H1 (cell line): ENCODE measurements at regions not wholly inside any gene's neighbourhood (a gene's known extent, or its start where the extent isn't known, plus 50 kb on each side); places are given as distances from the start of the nearest gene placed in this dataset.

Source experiments
- CTCF ChIA-PET: fragments of 300-600 bp; sonication (Branson Sonifier 250); formaldehyde crosslinking; loops from one replicate; lab custom pipeline; 2021; ENCODE audit not compliant: partially characterized antibody; lab: Charles Lee
- POLR2A ChIA-PET: fragments of 300-600 bp; sonication (Branson Sonifier 250); formaldehyde crosslinking; loops from one replicate; lab custom pipeline; 2021; ENCODE audit warnings: inconsistent platforms; ENCODE audit not compliant: partially characterized antibody; lab: Charles Lee
- DNase-seq, 2 experiments: peaks; one replicate each; pipeline versions ENCODE4 v3.0.0 to v3.0.0-alpha.2; 2010 to 2022; ENCODE audit warnings: low spot score in 2 of 2, low read depth in 1 of 2, mixed read lengths in 1 of 2
- FAIRE-seq: peaks from 2 replicates; lab custom pipeline; 2011; peaks lifted over from hg19 to GRCh38; lab: Jason Lieb, UNC
- H2AFZ ChIP-seq: 2 replicates; pipeline ENCODE4 v1.8.1; 2012; ENCODE audit warnings: low read length, inconsistent platforms
- H2AK5ac ChIP-seq: 2 replicates; pipeline ENCODE4 v1.6.1; 2013; ENCODE audit warnings: low read depth, low read length
- H2BK120ac ChIP-seq: replicated peaks from 2 replicates; pipeline ENCODE3; 2013; ENCODE audit warnings: low read depth, low read length, inconsistent platforms
- H2BK12ac ChIP-seq: 2 replicates; pipeline ENCODE4 v1.6.1; 2013; ENCODE audit warnings: low read depth, low read length
- H2BK15ac ChIP-seq: 2 replicates; pipeline ENCODE4 v1.6.1; 2013; ENCODE audit warnings: low read length
- H2BK20ac ChIP-seq: 2 replicates; pipeline ENCODE4 v1.6.1; 2013; ENCODE audit warnings: low read length
- H2BK5ac ChIP-seq: 2 replicates; pipeline ENCODE4 v1.6.1; 2013; ENCODE audit warnings: low read depth, low read length
- H3K14ac ChIP-seq: 2 replicates; pipeline ENCODE4 v1.6.1; 2013; ENCODE audit warnings: inconsistent platforms; ENCODE audit not compliant: insufficient read length
- H3K18ac ChIP-seq: 2 replicates; pipeline ENCODE4 v1.6.1; 2013; ENCODE audit warnings: low read length; ENCODE audit errors: extremely low read depth
- H3K23ac ChIP-seq: 2 replicates; pipeline ENCODE4 v1.6.1; 2013; ENCODE audit warnings: inconsistent platforms; ENCODE audit not compliant: insufficient read length
- H3K23me2 ChIP-seq: 2 replicates; pipeline ENCODE4 v1.6.1; 2013; ENCODE audit warnings: low read depth, low read length
- H3K27ac ChIP-seq: 2 replicates; pipeline ENCODE4 v1.6.1; 2011; ENCODE audit warnings: low read depth, low read length, inconsistent platforms
- H3K27me3 ChIP-seq, 4 experiments: replicated peaks in 1 of 4; 1 replicate in 1 of 4; 2 replicates in 3 of 4; pipeline versions ENCODE4 v1.6.1 to v1.8.1; 2011 to 2013; ENCODE audit warnings: low read length in 3 of 4, mild to moderate bottlenecking in 3 of 4, inconsistent platforms in 2 of 4, mixed read lengths in 2 of 4, moderate library complexity in 1 of 4; ENCODE audit not compliant: control insufficient read depth in 3 of 4, insufficient read depth in 3 of 4; ENCODE audit errors: extremely low read depth in 1 of 4
- H3K36me3 ChIP-seq, 4 experiments: 2 replicates each; pipeline versions ENCODE4 v1.6.1 to v1.8.1; 2011 to 2013; ENCODE audit warnings: mild to moderate bottlenecking in 4 of 4, low read length in 3 of 4, moderate library complexity in 2 of 4, control low read depth in 1 of 4, inconsistent platforms in 1 of 4; ENCODE audit not compliant: insufficient read depth in 4 of 4, control insufficient read depth in 2 of 4
- H3K4ac ChIP-seq: replicated peaks from 2 replicates; pipeline ENCODE3; 2013; ENCODE audit warnings: low read length, low read depth, mixed read lengths, inconsistent platforms; ENCODE audit not compliant: insufficient read length
- H3K4me1 ChIP-seq, 4 experiments: replicated peaks in 1 of 4; 1 replicate in 1 of 4; 2 replicates in 3 of 4; pipeline versions ENCODE4 v1.6.1 to v1.8.1; 2011 to 2013; ENCODE audit warnings: low read length in 3 of 4, inconsistent platforms in 2 of 4, mixed read lengths in 1 of 4; ENCODE audit not compliant: insufficient read depth in 4 of 4, control insufficient read depth in 3 of 4
- H3K4me2 ChIP-seq, 2 experiments: 2 replicates each; pipeline versions ENCODE4 v1.6.1 to v1.8.1; 2011 to 2013; ENCODE audit warnings: low read depth in 2 of 2, low read length in 2 of 2, control low read depth in 1 of 2, inconsistent platforms in 1 of 2, mild to moderate bottlenecking in 1 of 2; ENCODE audit not compliant: insufficient read depth in 1 of 2
- H3K4me3 ChIP-seq, 4 experiments: fragments of 200-600, 300-600 bp in 1 of 4; sonication (generic), shearing (Covaris generic), sonication (Bioruptor Twin) in 1 of 4; 2 replicates each; pipeline versions ENCODE4 v1.5.1 to v1.8.1; 2011 to 2016; ENCODE audit warnings: low read length in 4 of 4, low read depth in 3 of 4, control low read depth in 2 of 4, inconsistent platforms in 2 of 4, mild to moderate bottlenecking in 2 of 4, mixed read lengths in 1 of 4, moderate library complexity in 1 of 4; ENCODE audit not compliant: insufficient read depth in 2 of 4; ENCODE audit errors: extremely low read depth in 1 of 4
- H3K56ac ChIP-seq: replicated peaks from 2 replicates; pipeline ENCODE3; 2013; ENCODE audit warnings: low read depth, mild to moderate bottlenecking, mixed read lengths, low read length, inconsistent platforms; ENCODE audit not compliant: insufficient read length
- H3K79me1 ChIP-seq: 2 replicates; pipeline ENCODE4 v1.6.1; 2013; ENCODE audit warnings: low read depth, low read length, control low read depth
- H3K79me2 ChIP-seq, 2 experiments: 2 replicates each; pipeline versions ENCODE4 v1.6.1 to v1.8.1; 2012 to 2013; ENCODE audit warnings: low read length in 2 of 2, mild to moderate bottlenecking in 2 of 2, inconsistent platforms in 1 of 2; ENCODE audit not compliant: insufficient read depth in 2 of 2, control insufficient read depth in 1 of 2
- H3K9ac ChIP-seq, 4 experiments: replicated peaks in 1 of 4; 1 replicate in 1 of 4; 2 replicates in 3 of 4; pipeline versions ENCODE4 v1.6.1 to v1.8.1; 2011 to 2013; ENCODE audit warnings: low read depth in 3 of 4, low read length in 3 of 4, control low read depth in 2 of 4, mild to moderate bottlenecking in 2 of 4, moderate library complexity in 2 of 4, inconsistent platforms in 1 of 4; ENCODE audit errors: extremely low read depth in 1 of 4
- H3K9me3 ChIP-seq, 2 experiments: 2 replicates each; pipeline versions ENCODE4 v1.6.1 to v1.8.1; 2012 to 2013; ENCODE audit warnings: mild to moderate bottlenecking in 2 of 2, moderate library complexity in 2 of 2, control low read depth in 1 of 2, inconsistent platforms in 1 of 2, low read depth in 1 of 2, low read length in 1 of 2, mixed read lengths in 1 of 2; ENCODE audit not compliant: insufficient read depth in 2 of 2
- H4K20me1 ChIP-seq, 2 experiments: replicated peaks in 1 of 2; 2 replicates each; pipeline versions ENCODE3 to v1.8.1; 2011 to 2013; ENCODE audit warnings: inconsistent platforms in 2 of 2, low read length in 2 of 2, mild to moderate bottlenecking in 1 of 2; ENCODE audit not compliant: insufficient read depth in 2 of 2, control insufficient read depth in 1 of 2
- H4K5ac ChIP-seq: 2 replicates; pipeline ENCODE4 v1.6.1; 2013; ENCODE audit warnings: low read length, low read depth, mixed read lengths, inconsistent platforms; ENCODE audit not compliant: insufficient read length
- H4K8ac ChIP-seq: 2 replicates; pipeline ENCODE4 v1.8.0; 2013; ENCODE audit warnings: mild to moderate bottlenecking, moderate library complexity, low read length, inconsistent platforms; ENCODE audit not compliant: insufficient read depth; ENCODE audit errors: extremely low read depth
- H4K91ac ChIP-seq: replicated peaks from 2 replicates; pipeline ENCODE3; 2013; ENCODE audit warnings: low read length, mixed read lengths, inconsistent platforms; ENCODE audit not compliant: insufficient read length
- BRCA1 ChIP-seq: IDR thresholded peaks from 2 replicates; pipeline ENCODE4 v1.6.1; 2012; ENCODE audit warnings: low read depth, low read length, improper control_type of control experiment
- CBX8 ChIP-seq: fragments of 300-800, 300-1000 bp; sonication (generic); IDR thresholded peaks from 2 replicates; pipeline ENCODE4 v1.7.1; 2016; ENCODE audit warnings: low read depth, low read length, borderline replicate concordance
- CTBP2 ChIP-seq: IDR thresholded peaks from 2 replicates; pipeline ENCODE4 v1.7.0; 2011; ENCODE audit warnings: borderline replicate concordance, mild to moderate bottlenecking, moderate library complexity, mixed read lengths, low read length; ENCODE audit not compliant: insufficient read depth, insufficient read length
- SP4 ChIP-seq: IDR thresholded peaks from 2 replicates; pipeline ENCODE4 v1.6.1; 2012; ENCODE audit warnings: low read length, inconsistent platforms
- SRF ChIP-seq: IDR thresholded peaks from 2 replicates; pipeline ENCODE4 v1.6.1; 2011; ENCODE audit warnings: mild to moderate bottlenecking, low read depth, low read length, moderate library complexity
- TBP ChIP-seq: IDR thresholded peaks from 2 replicates; pipeline ENCODE4 v1.6.1; 2011; ENCODE audit warnings: low read depth, low read length, improper control_type of control experiment
- ZNF274 ChIP-seq: IDR thresholded peaks from 2 replicates; pipeline ENCODE4 v1.7.0; 2012; ENCODE audit warnings: low read length, borderline replicate concordance; ENCODE audit errors: extremely low read depth
- WGBS, 2 experiments: shearing (Covaris generic) in 1 of 2; methylation state at CpG; one replicate each; pipeline versions ENCODE4 v1.1.6 to v1.1.7; 2013 to 2015; ENCODE audit warnings: low lambda C conversion rate in 2 of 2, mixed read lengths in 2 of 2, inconsistent platforms in 1 of 2, low coverage in 1 of 2, missing lambda C conversion rate in 1 of 2; ENCODE audit not compliant: insufficient replicate concordance in 2 of 2, insufficient coverage in 1 of 2, insufficient read length in 1 of 2; ENCODE audit errors: extremely low coverage in 1 of 2, missing lambda C conversion rate in 1 of 2; 5-methylcytosine and 5-hydroxymethylcytosine counted together
- TF ChIP-seq, protein P1 (sequence below): IDR thresholded peaks from 2 replicates; pipeline ENCODE4 v1.6.1; 2011; ENCODE audit warnings: low read depth, mild to moderate bottlenecking, low read length; ENCODE audit not compliant: insufficient read depth

DNA sequence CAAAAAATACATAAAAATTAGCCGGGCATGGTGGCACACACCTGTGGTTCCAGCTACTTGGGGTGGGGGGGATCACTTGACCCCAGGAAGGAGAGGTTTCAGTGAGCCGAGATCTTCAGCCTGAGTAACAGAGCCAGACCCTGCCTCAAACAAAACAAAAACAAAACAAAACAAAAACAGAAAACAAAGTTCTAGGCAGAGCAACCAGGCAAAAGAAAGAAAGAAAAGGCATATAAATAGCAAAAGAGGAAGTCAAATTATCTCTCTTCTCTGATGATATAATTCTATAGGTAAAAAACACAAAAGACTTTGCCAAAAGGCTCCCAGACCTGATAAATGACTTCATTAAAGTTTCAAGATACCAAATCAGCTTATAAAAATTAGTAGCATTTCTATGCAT lies 446.9 kb downstream of the HAO1 start:
- H3K14ac ChIP-seq, result no peak overlapping the region
- H3K27ac ChIP-seq, result no peak overlapping the region
- no peak overlapping the region for H3K4me2 ChIP-seq
- no peak overlapping the region for H2BK120ac ChIP-seq
- H2AFZ ChIP-seq, result no peak overlapping the region
- H3K23me2 ChIP-seq, result no peaks in the 10 kb centered on the region
- H4K91ac ChIP-seq, result no peak overlapping the region
- DNase-seq, result no peak
- no peaks in the 10 kb centered on the region for H3K27me3 ChIP-seq
- no peaks in the 10 kb centered on the region for H3K79me2 ChIP-seq
- H2BK20ac ChIP-seq, result no peak overlapping the region
- no peak overlapping the region for H3K4ac ChIP-seq
- H3K4me3 ChIP-seq, result no peak overlapping the region
- H3K79me1 ChIP-seq, result no peaks in the 10 kb centered on the region
- H3K4me1 ChIP-seq, result 0 out of 7 replicates have a peak, but pooled peaks cover 0 to 2% (median 0%) of the 10 kb centered on the region in 4 experiments
- no peaks in the 10 kb centered on the region for H3K36me3 ChIP-seq
- CTCF ChIA-PET, result interaction anchor here (1.0 to 1.3 kb wide), 2 partner anchors 12 to 1287 kb away, joined by 3 read pairs; no protein-coding TSS in a partner anchor
- H4K20me1 ChIP-seq, result no peaks in the 10 kb centered on the region
- H2AK5ac ChIP-seq, result no peak overlapping the region
- POLR2A ChIA-PET, result interaction anchor here (0.7 kb wide), 1 partner anchor 1028 kb away, joined by 3 read pairs; no protein-coding TSS in a partner anchor
- no peak overlapping the region for H3K23ac ChIP-seq
- 81% methylated on average over 2 of the region's 2 CpGs; no CpG with 5 or more reads in 1 of the 2 experiments for WGBS, 2 experiments
- TF ChIP-seq CTBP2 (no peak), ZNF274 (no peak), SP4 (no peak), CBX8 (no peak), SRF (no peak), BRCA1 (no peak), TBP (no peak)
- TF ChIP-seq, protein P1, sequence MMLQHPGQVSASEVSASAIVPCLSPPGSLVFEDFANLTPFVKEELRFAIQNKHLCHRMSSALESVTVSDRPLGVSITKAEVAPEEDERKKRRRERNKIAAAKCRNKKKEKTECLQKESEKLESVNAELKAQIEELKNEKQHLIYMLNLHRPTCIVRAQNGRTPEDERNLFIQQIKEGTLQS, result no peak
- TF ChIP-seq, all 59 proteins: peak for 0
- no peak overlapping the region for H3K18ac ChIP-seq
- no peak overlapping the region for H4K5ac ChIP-seq
- FAIRE-seq, result no peak
- H2BK15ac ChIP-seq, result no peak overlapping the region
- H2BK5ac ChIP-seq, result no peak overlapping the region
- H2BK12ac ChIP-seq, result no peak overlapping the region
- no peak overlapping the region for H3K56ac ChIP-seq
- H4K8ac ChIP-seq, result no peak overlapping the region
- peaks cover 0 to 3% of the 10 kb centered on the region in 2 experiments; a peak in 1 of 4 replicates for H3K9me3 ChIP-seq
- no peak overlapping the region for H3K9ac ChIP-seq
